ENCODE measurements at regions not wholly inside any gene's neighbourhood (a gene's known extent, or its start where the extent isn't known, plus 50 kb on each side); places are given as distances from the start of the nearest gene placed in this dataset.

GRCh38 chr12:43261701-43262100, 290.3 kb downstream of the ADAMTS20 start:
- no peak overlapping the region for H3K27ac ChIP-seq (ENCODE audit: low read depth, low read length)
- no peaks in the 10 kb centered on the region for H3K36me3 ChIP-seq (ENCODE audit: control insufficient read depth in 1 of 2, insufficient read depth in 2 of 2, low read length in 2 of 2)
- no peak overlapping the region for H3K14ac ChIP-seq (ENCODE audit: low read length)
- H3K9me3 ChIP-seq (ENCODE audit: insufficient read depth, low read depth, low read length), result no peaks in the 10 kb centered on the region
- no peak for DNase-seq
- no peaks in the 10 kb centered on the region for H3K79me2 ChIP-seq (ENCODE audit: control insufficient read depth, insufficient read depth, low read length, poor library complexity)
- H4K91ac ChIP-seq (ENCODE audit: low read depth, low read length), result no peak overlapping the region
- H2BK5ac ChIP-seq (ENCODE audit: low read depth, low read length, poor library complexity), result no peak overlapping the region
- no peak overlapping the region for H3K4me2 ChIP-seq (ENCODE audit: low read length)
- no peak overlapping the region for H2AK5ac ChIP-seq (ENCODE audit: low read length)
- no peak overlapping the region for H3K4ac ChIP-seq (ENCODE audit: low read depth, low read length)
- no peak overlapping the region for H3K4me3 ChIP-seq (ENCODE audit: low read depth, low read length)
- no peaks in the 10 kb centered on the region for H3K27me3 ChIP-seq (ENCODE audit: insufficient read depth, low read length)
- no CpG with 5 or more reads among the region's 1 CpG for WGBS (ENCODE audit: extremely low coverage, insufficient coverage, insufficient read length)
- H4K8ac ChIP-seq (ENCODE audit: low read depth, low read length), result no peak overlapping the region
- no peak overlapping the region for H4K12ac ChIP-seq (ENCODE audit: low read depth, low read length)
- no peak overlapping the region for H2BK12ac ChIP-seq (ENCODE audit: low read length)
- H3K23ac ChIP-seq (ENCODE audit: low read length), result no peak overlapping the region
- H2AFZ ChIP-seq (ENCODE audit: insufficient read depth, low read length, poor library complexity), result no peak overlapping the region
- H2BK120ac ChIP-seq (ENCODE audit: insufficient read depth, low read length, poor library complexity), result no peak overlapping the region
- no peaks in the 10 kb centered on the region for H3K79me1 ChIP-seq (ENCODE audit: low read length)
- H3K18ac ChIP-seq (ENCODE audit: low read length), result no peak overlapping the region
- H3K9ac ChIP-seq (ENCODE audit: low read length), result no peak overlapping the region
- H3K4me1 ChIP-seq (ENCODE audit: control insufficient read depth in 1 of 2, insufficient read depth in 2 of 2, low read length in 2 of 2), result no peaks in the 10 kb centered on the region

DNA sequence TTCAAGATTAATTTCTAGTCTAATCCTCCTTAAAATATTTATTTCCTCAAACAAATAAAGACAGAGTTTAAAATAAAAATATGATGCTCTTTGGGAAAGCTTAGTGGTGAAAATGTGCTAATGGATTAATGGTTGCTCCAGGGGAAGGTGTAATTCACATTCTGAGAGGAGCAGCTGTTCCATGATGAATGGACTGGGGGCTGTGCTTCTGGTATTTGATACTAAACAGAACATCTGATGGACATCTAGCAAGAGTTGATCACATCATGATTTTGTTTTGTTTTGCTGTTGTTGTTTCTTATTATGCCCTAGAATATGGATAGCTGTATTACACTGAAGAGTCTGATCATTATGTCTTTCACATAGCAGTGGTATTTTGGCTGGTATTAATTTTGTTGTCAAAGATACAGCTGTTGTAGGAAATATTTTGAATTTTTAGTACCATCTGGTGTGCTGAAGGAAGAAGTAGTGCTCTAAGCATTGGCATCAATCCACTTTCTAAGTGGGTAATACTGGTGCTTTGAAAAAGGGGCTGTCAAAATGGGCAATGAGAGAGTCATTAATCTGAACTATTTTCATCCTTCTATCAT, 296.4 kb downstream of the ADAMTS20 start:
- no peak overlapping the region for H3K27ac ChIP-seq (ENCODE audit: low read depth, low read length)
- H3K4me2 ChIP-seq (ENCODE audit: low read length), result no peak overlapping the region

GRCh38 chr12:43252585-43252984, 299.4 kb downstream of the ADAMTS20 start:
- Histone ChIP-seq H2BK12ac (ENCODE audit: low read length) (no peak overlapping the region), H3K18ac (ENCODE audit: low read length) (no peak overlapping the region), H3K4me3 (ENCODE audit: low read depth, low read length) (no peak overlapping the region), H4K8ac (ENCODE audit: low read depth, low read length) (no peak overlapping the region), H2BK5ac (ENCODE audit: low read depth, low read length, poor library complexity) (no peak overlapping the region), H3K9me3 (ENCODE audit: insufficient read depth, low read depth, low read length) (no peaks in the 10 kb centered on the region), H3K27me3 (ENCODE audit: insufficient read depth, low read length) (no peaks in the 10 kb centered on the region), H3K14ac (ENCODE audit: low read length) (no peak overlapping the region), H2AK5ac (ENCODE audit: low read length) (no peak overlapping the region), H3K27ac (ENCODE audit: low read depth, low read length) (no peak overlapping the region), H3K4ac (ENCODE audit: low read depth, low read length) (no peak overlapping the region), H2AFZ (ENCODE audit: insufficient read depth, low read length, poor library complexity) (no peak overlapping the region), H2BK120ac (ENCODE audit: insufficient read depth, low read length, poor library complexity) (no peak overlapping the region), H3K79me2 (ENCODE audit: control insufficient read depth, insufficient read depth, low read length, poor library complexity) (no peaks in the 10 kb centered on the region), H3K79me1 (ENCODE audit: low read length) (no peaks in the 10 kb centered on the region), H3K9ac (ENCODE audit: low read length) (no peak overlapping the region), H3K4me2 (ENCODE audit: low read length) (no peak overlapping the region), H4K12ac (ENCODE audit: low read depth, low read length) (no peak overlapping the region), H4K91ac (ENCODE audit: low read depth, low read length) (no peak overlapping the region), H3K36me3 (ENCODE audit: control insufficient read depth in 1 of 2, insufficient read depth in 2 of 2, low read length in 2 of 2) (no peaks in the 10 kb centered on the region), H3K4me1 (ENCODE audit: control insufficient read depth in 1 of 2, insufficient read depth in 2 of 2, low read length in 2 of 2) (no peaks in the 10 kb centered on the region), H3K23ac (ENCODE audit: low read length) (no peak overlapping the region)
- no peak for DNase-seq
- no CpG with 5 or more reads among the region's 1 CpG for WGBS (ENCODE audit: extremely low coverage, insufficient coverage, insufficient read length)

More for the DNA sequence above, 296.4 kb downstream of the ADAMTS20 start:
- no peak overlapping the region for H2BK5ac ChIP-seq (ENCODE audit: low read depth, low read length, poor library complexity)
- no peak overlapping the region for H3K14ac ChIP-seq (ENCODE audit: low read length)
- H3K9me3 ChIP-seq (ENCODE audit: insufficient read depth, low read depth, low read length), result no peaks in the 10 kb centered on the region
- H3K4ac ChIP-seq (ENCODE audit: low read depth, low read length), result no peak overlapping the region
- H3K4me3 ChIP-seq (ENCODE audit: low read depth, low read length), result no peak overlapping the region
- no peak overlapping the region for H4K8ac ChIP-seq (ENCODE audit: low read depth, low read length)
- H2BK12ac ChIP-seq (ENCODE audit: low read length), result no peak overlapping the region
- H3K18ac ChIP-seq (ENCODE audit: low read length), result no peak overlapping the region
- H3K27me3 ChIP-seq (ENCODE audit: insufficient read depth, low read length), result no peaks in the 10 kb centered on the region
- no peaks in the 10 kb centered on the region for H3K79me1 ChIP-seq (ENCODE audit: low read length)
- no peaks in the 10 kb centered on the region for H3K36me3 ChIP-seq (ENCODE audit: control insufficient read depth in 1 of 2, insufficient read depth in 2 of 2, low read length in 2 of 2)
- no peak overlapping the region for H4K91ac ChIP-seq (ENCODE audit: low read depth, low read length)
- no peaks in the 10 kb centered on the region for H3K4me1 ChIP-seq (ENCODE audit: control insufficient read depth in 1 of 2, insufficient read depth in 2 of 2, low read length in 2 of 2)
- no peak for DNase-seq
- no peak overlapping the region for H3K9ac ChIP-seq (ENCODE audit: low read length)
- H4K12ac ChIP-seq (ENCODE audit: low read depth, low read length), result no peak overlapping the region
- no peak overlapping the region for H2AK5ac ChIP-seq (ENCODE audit: low read length)
- H2AFZ ChIP-seq (ENCODE audit: insufficient read depth, low read length, poor library complexity), result no peak overlapping the region
- H3K23ac ChIP-seq (ENCODE audit: low read length), result no peak overlapping the region
- no peak overlapping the region for H2BK120ac ChIP-seq (ENCODE audit: insufficient read depth, low read length, poor library complexity)
- no peaks in the 10 kb centered on the region for H3K79me2 ChIP-seq (ENCODE audit: control insufficient read depth, insufficient read depth, low read length, poor library complexity)

GRCh38 chr12:43245947-43246346, 306.1 kb downstream of the ADAMTS20 start:
- Histone ChIP-seq H3K18ac (ENCODE audit: low read length) (no peak overlapping the region), H3K4ac (ENCODE audit: low read depth, low read length) (no peak overlapping the region), H3K4me3 (ENCODE audit: low read depth, low read length) (no peak overlapping the region), H3K79me2 (ENCODE audit: control insufficient read depth, insufficient read depth, low read length, poor library complexity) (no peaks in the 10 kb centered on the region), H2AFZ (ENCODE audit: insufficient read depth, low read length, poor library complexity) (no peak overlapping the region), H2BK12ac (ENCODE audit: low read length) (no peak overlapping the region), H2AK5ac (ENCODE audit: low read length) (no peak overlapping the region), H3K36me3 (ENCODE audit: control insufficient read depth in 1 of 2, insufficient read depth in 2 of 2, low read length in 2 of 2) (no peaks in the 10 kb centered on the region), H4K91ac (ENCODE audit: low read depth, low read length) (no peak overlapping the region), H3K14ac (ENCODE audit: low read length) (no peak overlapping the region), H3K79me1 (ENCODE audit: low read length) (no peaks in the 10 kb centered on the region), H3K4me2 (ENCODE audit: low read length) (no peak overlapping the region), H4K8ac (ENCODE audit: low read depth, low read length) (no peak overlapping the region), H3K9me3 (ENCODE audit: insufficient read depth, low read depth, low read length) (no peaks in the 10 kb centered on the region), H3K4me1 (ENCODE audit: control insufficient read depth in 1 of 2, insufficient read depth in 2 of 2, low read length in 2 of 2) (no peaks in the 10 kb centered on the region), H3K23ac (ENCODE audit: low read length) (no peak overlapping the region), H2BK120ac (ENCODE audit: insufficient read depth, low read length, poor library complexity) (no peak overlapping the region), H3K9ac (ENCODE audit: low read length) (no peak overlapping the region), H3K27me3 (ENCODE audit: insufficient read depth, low read length) (no peaks in the 10 kb centered on the region), H2BK5ac (ENCODE audit: low read depth, low read length, poor library complexity) (no peak overlapping the region), H3K27ac (ENCODE audit: low read depth, low read length) (no peak overlapping the region), H4K12ac (ENCODE audit: low read depth, low read length) (no peak overlapping the region)
- WGBS (ENCODE audit: extremely low coverage, insufficient coverage, insufficient read length), result no CpG with 5 or more reads among the region's 3 CpGs
- DNase-seq, result no peak

Data from trophoblast cell (in vitro differentiated cells and primary cell).